ENCODE measurements at regions not wholly inside any gene's neighbourhood (a gene's known extent, or its start where the extent isn't known, plus 50 kb on each side); places are given as distances from the start of the nearest gene placed in this dataset.
"Not testable (repeated sequence)": the region's sequence is repeated elsewhere in the genome, so short reads cannot be mapped to it uniquely, and the experiment has no call there.

DNA sequence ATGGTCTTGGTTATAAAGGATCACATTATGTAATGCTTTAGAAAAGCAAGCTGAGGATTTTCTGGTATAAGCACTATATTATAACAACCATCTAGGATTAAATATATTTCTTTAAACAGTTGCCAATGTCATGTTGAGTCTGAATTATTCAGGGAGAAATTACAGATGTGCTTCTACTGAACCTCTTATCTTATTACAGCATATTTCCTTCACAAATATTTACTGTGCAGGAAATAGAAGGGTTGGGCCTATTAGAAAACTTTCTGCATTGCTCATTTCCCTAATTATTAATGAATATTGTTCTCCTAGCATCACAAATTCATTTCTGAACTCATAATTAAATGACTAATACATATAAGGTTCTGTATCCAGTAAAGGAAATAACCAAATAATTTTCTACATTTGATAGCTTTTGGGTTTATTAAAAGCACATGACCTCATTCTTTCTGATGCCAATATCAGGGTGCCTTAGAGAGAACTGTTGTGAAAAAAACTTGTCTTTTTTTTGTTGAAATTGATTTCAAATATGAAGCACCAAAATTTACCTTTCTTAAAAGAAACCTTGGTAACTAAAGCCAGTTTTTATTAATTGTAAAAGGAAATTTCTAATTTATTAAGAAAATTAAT lies 476.8 kb upstream of the PTGER4 start:
- in situ Hi-C loops (cut with HindIII; ENCODE audit: low sequenced_read_pairs) = no loop called here
- no peak overlapping the region for H3K4me3 ChIP-seq (ENCODE audit: low read depth, low read length)
- TF ChIP-seq, protein P1, sequence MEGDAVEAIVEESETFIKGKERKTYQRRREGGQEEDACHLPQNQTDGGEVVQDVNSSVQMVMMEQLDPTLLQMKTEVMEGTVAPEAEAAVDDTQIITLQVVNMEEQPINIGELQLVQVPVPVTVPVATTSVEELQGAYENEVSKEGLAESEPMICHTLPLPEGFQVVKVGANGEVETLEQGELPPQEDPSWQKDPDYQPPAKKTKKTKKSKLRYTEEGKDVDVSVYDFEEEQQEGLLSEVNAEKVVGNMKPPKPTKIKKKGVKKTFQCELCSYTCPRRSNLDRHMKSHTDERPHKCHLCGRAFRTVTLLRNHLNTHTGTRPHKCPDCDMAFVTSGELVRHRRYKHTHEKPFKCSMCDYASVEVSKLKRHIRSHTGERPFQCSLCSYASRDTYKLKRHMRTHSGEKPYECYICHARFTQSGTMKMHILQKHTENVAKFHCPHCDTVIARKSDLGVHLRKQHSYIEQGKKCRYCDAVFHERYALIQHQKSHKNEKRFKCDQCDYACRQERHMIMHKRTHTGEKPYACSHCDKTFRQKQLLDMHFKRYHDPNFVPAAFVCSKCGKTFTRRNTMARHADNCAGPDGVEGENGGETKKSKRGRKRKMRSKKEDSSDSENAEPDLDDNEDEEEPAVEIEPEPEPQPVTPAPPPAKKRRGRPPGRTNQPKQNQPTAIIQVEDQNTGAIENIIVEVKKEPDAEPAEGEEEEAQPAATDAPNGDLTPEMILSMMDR (IDR thresholded peaks at IDR 0.05; ENCODE audit: low read depth, low read length) = no peak
- no peak for DNase-seq (ENCODE audit: low read depth, low spot score)

DNA sequence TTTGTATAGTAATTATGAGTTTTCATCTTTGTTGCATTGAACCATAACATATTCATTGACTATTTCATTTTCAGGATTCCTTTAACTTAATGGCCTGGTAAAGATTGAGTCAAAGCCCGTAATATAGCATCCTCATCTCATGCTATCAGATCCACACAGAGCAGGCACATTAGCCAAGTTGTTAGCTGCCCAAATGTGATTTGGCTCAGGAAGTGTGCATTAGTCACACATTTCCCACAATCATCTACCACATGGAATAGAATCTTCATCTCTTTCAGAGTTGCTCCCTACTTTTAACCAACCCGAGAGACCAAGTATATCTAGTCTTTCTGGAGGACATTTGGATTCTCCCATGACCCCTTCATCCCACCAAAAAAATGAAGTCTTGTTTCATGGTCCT lies 481.0 kb upstream of the PTGER4 start:
- in situ Hi-C loops (cut with HindIII; ENCODE audit: low sequenced_read_pairs) = no loop called here
- peak; percentile 54 for DNase-seq (ENCODE audit: low read depth, low spot score)

DNA sequence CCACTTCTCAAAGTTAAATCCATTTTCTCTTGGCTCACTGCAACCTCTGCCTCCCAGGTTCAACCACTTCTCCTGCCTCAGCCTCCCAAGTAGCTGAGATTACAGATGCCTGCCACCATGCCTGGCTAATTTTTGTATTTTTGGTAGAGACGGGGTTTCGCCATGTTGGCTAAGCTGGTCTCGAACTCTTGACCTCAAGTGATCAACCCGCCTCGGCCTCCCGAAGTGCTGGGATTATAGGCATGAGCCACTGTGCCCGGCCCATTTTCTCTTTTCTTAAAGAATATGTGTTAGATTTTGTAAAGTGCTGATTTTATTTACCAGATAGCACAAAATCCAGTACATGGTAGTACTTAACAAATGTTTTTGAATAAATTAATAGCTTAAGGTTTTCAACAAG lies 484.1 kb upstream of the PTGER4 start:
- in situ Hi-C loops (cut with HindIII; ENCODE audit: low sequenced_read_pairs); DNase-seq (ENCODE audit: low read depth, low spot score); H3K4me3 ChIP-seq (ENCODE audit: low read depth, low read length): not testable (repeated sequence)

More for the DNA sequence above, 481.0 kb upstream of the PTGER4 start:
- no peak overlapping the region for H3K4me3 ChIP-seq (ENCODE audit: low read depth, low read length)
- TF ChIP-seq, protein P1 (IDR thresholded peaks at IDR 0.05; ENCODE audit: low read depth, low read length) = no peak

DNA sequence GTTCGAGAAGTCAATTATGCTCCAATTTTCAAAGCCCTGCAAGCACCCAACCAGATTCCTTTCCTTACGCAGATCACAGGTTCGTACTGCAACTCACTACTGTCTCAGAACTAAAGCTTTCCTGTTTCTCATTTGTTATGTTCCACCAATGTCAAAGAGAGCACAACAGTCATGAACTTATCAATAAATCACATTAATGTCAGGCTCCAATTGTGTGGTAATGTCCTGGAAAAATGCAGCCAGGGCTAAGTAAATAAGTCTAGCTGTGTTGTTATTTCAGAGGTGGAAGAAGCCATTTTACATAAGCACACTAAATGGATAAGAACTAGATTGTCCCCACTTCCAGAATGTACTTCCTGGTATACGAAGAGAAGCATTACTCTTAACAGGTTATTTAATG lies 488.6 kb upstream of the PTGER4 start:
- TF ChIP-seq, protein P1 (IDR thresholded peaks at IDR 0.05; ENCODE audit: low read depth, low read length) = no peak
- in situ Hi-C loops (cut with HindIII; ENCODE audit: low sequenced_read_pairs) = no loop called here
- H3K4me3 ChIP-seq (ENCODE audit: low read depth, low read length) = no peak overlapping the region
- no peak for DNase-seq (ENCODE audit: low read depth, low spot score)

DNA sequence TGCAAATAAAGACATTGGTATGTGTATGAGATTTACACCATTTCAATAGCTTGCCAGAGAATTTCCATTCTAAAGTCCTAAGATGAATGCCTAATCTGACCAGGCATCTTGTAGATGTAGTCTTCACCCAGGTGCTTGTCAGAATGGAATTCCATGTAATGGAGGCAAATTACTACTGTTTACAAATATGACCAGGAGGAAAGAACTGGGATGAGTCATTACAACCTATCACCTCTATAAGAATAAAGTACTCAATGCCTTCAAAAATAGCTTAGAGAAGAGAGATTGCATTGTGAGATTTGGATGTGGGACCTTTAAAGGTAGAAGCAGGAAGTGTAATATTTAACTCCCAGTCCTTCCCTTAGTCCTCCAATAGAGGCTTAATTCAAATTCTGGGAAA lies 507.0 kb upstream of the PTGER4 start:
- H3K4me3 ChIP-seq (ENCODE audit: low read depth, low read length) = no peak overlapping the region
- DNase-seq (ENCODE audit: low read depth, low spot score) = no peak
- in situ Hi-C loops (cut with HindIII; ENCODE audit: low sequenced_read_pairs) = no loop called here
- TF ChIP-seq, protein P1 (IDR thresholded peaks at IDR 0.05; ENCODE audit: low read depth, low read length) = no peak

DNA sequence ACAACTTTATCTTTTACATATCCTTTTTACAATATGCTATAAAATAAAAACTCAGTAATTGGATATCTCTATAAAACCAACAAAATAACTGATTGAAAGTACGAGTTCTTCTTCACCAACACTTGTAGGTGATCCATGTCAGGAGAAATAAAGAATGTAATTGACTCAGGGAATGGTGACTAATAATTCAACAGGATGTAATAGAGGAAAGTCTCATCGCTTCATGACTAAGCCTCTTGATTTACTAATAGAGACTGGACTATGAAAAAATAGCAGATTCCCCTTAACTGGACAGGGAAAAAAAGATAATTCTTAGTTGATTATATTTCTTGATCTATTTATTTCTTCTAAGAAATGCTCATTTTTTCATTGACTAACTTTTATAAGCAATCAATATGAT lies 507.7 kb upstream of the PTGER4 start:
- in situ Hi-C loops (cut with HindIII; ENCODE audit: low sequenced_read_pairs) = no loop called here
- TF ChIP-seq, protein P1 (IDR thresholded peaks at IDR 0.05; ENCODE audit: low read depth, low read length) = no peak
- peak; percentile 68 for DNase-seq (ENCODE audit: low read depth, low spot score)
- no peak overlapping the region for H3K4me3 ChIP-seq (ENCODE audit: low read depth, low read length)

DNA sequence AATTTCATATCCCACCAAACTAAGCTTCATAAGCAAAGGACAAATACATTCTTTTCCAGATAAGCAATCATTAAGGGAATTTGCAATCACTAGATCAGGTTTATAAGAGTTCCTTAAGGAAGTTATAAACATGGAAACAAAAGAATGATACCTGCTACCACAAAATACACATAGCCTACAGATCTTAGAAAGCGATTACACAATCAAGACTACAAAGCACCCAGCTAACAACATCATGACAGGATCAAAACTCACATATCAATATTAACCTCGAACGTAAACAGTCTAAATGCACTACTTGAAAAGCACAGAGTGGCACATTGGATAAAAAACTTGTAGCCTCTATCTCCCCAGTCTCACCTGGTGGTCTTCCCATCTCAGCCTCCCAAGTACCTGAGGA lies 512.4 kb upstream of the PTGER4 start:
- no peak for DNase-seq (ENCODE audit: low read depth, low spot score)
- TF ChIP-seq, protein P1 (IDR thresholded peaks at IDR 0.05; ENCODE audit: low read depth, low read length) = no peak
- in situ Hi-C loops (cut with HindIII; ENCODE audit: low sequenced_read_pairs) = no loop called here
- H3K4me3 ChIP-seq (ENCODE audit: low read depth, low read length) = no peak overlapping the region
